Endothelial cell (in vitro differentiated cells): ENCODE measurements at regions not wholly inside any gene's neighbourhood (a gene's known extent, or its start where the extent isn't known, plus 50 kb on each side); places are given as distances from the start of the nearest gene placed in this dataset.

Experiments
- DNase-seq: peaks from one replicate; pipeline ENCODE4 v3.0.0; 2021; ENCODE audit warnings: low spot score
- H3K27ac Mint-ChIP-seq: one replicate; pipeline ENCODE4 v1.8.0; 2021; ENCODE audit warnings: mixed read lengths, inconsistent platforms; ENCODE audit not compliant: unreplicated experiment
- H3K27me3 Mint-ChIP-seq: one replicate; pipeline ENCODE4 v1.8.0; 2021; ENCODE audit warnings: mild to moderate bottlenecking, moderate library complexity, mixed read lengths, inconsistent platforms; ENCODE audit not compliant: unreplicated experiment
- H3K36me3 Mint-ChIP-seq: one replicate; pipeline ENCODE4 v1.8.0; 2021; ENCODE audit warnings: mild to moderate bottlenecking, low read depth, mixed read lengths, inconsistent platforms; ENCODE audit not compliant: unreplicated experiment
- H3K4me1 Mint-ChIP-seq: one replicate; pipeline ENCODE4 v1.8.0; 2021; ENCODE audit warnings: mild to moderate bottlenecking, mixed read lengths, inconsistent platforms; ENCODE audit not compliant: unreplicated experiment
- H3K4me3 Mint-ChIP-seq: one replicate; pipeline ENCODE4 v1.8.0; 2021; ENCODE audit warnings: mild to moderate bottlenecking, mixed read lengths, inconsistent platforms; ENCODE audit not compliant: unreplicated experiment
- H3K9me3 Mint-ChIP-seq: one replicate; pipeline ENCODE4 v1.8.0; 2021; ENCODE audit warnings: mixed read lengths, inconsistent platforms; ENCODE audit not compliant: unreplicated experiment
- CTCF ChIP-seq: fragments of 200-600 bp; sonication (generic); IDR thresholded peaks from one replicate; pipeline ENCODE4 v1.5.0; 2021; ENCODE audit warnings: antibody characterized with exemption; ENCODE audit not compliant: unreplicated experiment

- H3K4me1 Mint-ChIP-seq, result no peaks in the 10 kb centered on the region
- no peak overlapping the region for H3K27ac Mint-ChIP-seq
- no peaks in the 10 kb centered on the region for H3K27me3 Mint-ChIP-seq
Observed at GRCh38 chr20:23214903-23215302, 128.8 kb upstream of the CD93 start.

GRCh38 chr20:23212464-23212995, 126.4 kb upstream of the CD93 start:
- no peak for TF ChIP-seq CTCF
- Mint-ChIP-seq H3K27ac (no peak overlapping the region), H3K9me3 (no peaks in the 10 kb centered on the region), H3K27me3 (no peaks in the 10 kb centered on the region), H3K36me3 (no peaks in the 10 kb centered on the region), H3K4me3 (no peak overlapping the region), H3K4me1 (no peaks in the 10 kb centered on the region)
- DNase-seq, result no peak

More at GRCh38 chr20:23214903-23215302, 128.8 kb upstream of the CD93 start:
- no peak for TF ChIP-seq CTCF
- Mint-ChIP-seq H3K4me3 (no peak overlapping the region), H3K36me3 (no peaks in the 10 kb centered on the region), H3K9me3 (no peaks in the 10 kb centered on the region)
- DNase-seq, result no peak

DNA sequence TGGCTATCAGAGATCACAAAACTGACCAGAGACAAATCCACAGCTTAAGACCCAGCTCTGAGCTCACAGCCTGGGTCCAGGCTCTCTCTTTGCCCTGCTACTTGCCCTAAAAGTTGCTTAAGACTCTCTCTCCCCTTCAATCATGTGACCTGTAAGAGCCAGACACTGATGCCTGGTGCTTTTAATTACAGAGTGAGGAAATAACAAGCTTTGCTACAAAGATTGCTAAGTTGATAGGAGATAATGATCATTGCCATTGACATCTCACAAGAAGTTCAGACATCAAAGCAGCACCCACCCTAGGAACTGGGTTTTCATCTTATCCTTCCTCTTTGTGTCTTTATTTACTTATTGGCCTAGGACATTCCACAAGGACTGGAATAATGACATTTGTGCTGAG, 125.9 kb upstream of the CD93 start:
- Mint-ChIP-seq H3K4me3 (no peak overlapping the region), H3K36me3 (no peaks in the 10 kb centered on the region), H3K27me3 (no peaks in the 10 kb centered on the region), H3K27ac (no peak overlapping the region), H3K9me3 (no peaks in the 10 kb centered on the region), H3K4me1 (no peaks in the 10 kb centered on the region)
- DNase-seq, result no peak
- no peak for TF ChIP-seq CTCF

DNA sequence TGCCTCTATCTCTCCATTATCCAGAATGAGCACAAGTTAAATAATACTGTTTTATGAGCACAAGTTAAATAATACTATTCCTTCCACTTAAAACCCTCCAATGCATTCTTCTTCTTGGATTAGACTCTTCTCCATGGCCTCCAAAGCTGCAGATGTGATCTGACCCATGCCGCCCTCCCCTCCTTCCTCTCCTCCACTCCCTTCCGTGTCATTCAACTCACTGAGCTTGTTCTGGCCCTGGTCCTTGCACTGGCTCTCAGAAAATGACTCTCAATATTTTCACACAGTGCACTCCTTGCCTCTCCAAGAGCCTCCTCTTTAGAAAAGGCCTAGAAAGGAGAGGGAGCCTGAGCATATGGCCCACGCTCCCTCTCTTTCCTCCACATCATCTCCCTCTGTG, 125.0 kb upstream of the CD93 start:
- no peak for DNase-seq
- Mint-ChIP-seq H3K4me1 (no peaks in the 10 kb centered on the region), H3K4me3 (no peak overlapping the region), H3K27me3 (no peaks in the 10 kb centered on the region), H3K36me3 (no peaks in the 10 kb centered on the region), H3K9me3 (no peaks in the 10 kb centered on the region), H3K27ac (no peak overlapping the region)
- no peak for TF ChIP-seq CTCF

DNA sequence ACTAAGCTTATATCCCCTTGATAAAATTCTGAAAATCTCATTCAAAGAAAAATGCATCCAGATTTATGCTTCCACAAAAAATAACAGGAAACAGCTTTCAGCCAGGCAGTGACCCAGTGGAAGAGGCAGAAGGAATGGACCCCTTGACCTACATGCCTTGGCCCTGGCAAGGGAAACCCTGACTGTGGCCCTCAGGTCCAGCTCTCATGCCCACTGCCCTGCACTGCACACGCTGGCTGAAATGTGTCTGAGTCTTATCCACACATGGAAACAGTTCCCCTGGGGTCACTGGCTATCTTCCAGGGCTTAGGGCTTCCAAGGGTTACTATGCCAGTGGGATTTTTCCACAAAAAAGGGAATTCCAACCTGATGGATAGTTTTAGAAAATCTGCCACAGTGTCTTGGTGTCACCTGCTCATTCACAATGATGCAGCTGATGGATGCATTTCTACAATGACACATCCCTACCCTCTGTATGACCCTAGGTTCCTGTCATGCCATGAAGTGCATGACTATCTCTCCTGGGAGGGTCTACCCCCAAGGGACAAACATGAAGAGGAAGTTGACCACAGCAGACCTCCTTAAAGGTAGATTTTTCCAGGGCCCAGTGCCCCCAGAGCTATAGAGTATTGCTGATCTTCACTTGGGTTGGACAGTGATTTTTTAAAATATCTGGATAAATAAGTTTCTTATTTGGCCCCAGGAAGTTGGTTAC, 121.9 kb upstream of the CD93 start:
- no peaks in the 10 kb centered on the region for H3K36me3 Mint-ChIP-seq
- no peaks in the 10 kb centered on the region for H3K9me3 Mint-ChIP-seq
- no peak overlapping the region for H3K27ac Mint-ChIP-seq
- H3K27me3 Mint-ChIP-seq, result no peaks in the 10 kb centered on the region
- TF ChIP-seq CTCF, result no peak
- H3K4me1 Mint-ChIP-seq, result peaks cover 13% of the 10 kb centered on the region
- DNase-seq, result no peak
- H3K4me3 Mint-ChIP-seq, result no peak overlapping the region
